IPS-18c (cell line): ENCODE measurements at regions not wholly inside any gene's neighbourhood (a gene's known extent, or its start where the extent isn't known, plus 50 kb on each side); places are given as distances from the start of the nearest gene placed in this dataset.

Source experiments
- H3K4me3 ChIP-seq: 2 replicates; pipeline ENCODE4 v1.7.0; 2013; ENCODE audit warnings: low read depth, mild to moderate bottlenecking, low read length, moderate library complexity; ENCODE audit not compliant: insufficient read depth
- H3K9me3 ChIP-seq: one replicate; pipeline ENCODE4 v1.6.1; 2013; ENCODE audit warnings: mild to moderate bottlenecking, low read length, moderate library complexity; ENCODE audit not compliant: control insufficient read depth, insufficient read depth

DNA sequence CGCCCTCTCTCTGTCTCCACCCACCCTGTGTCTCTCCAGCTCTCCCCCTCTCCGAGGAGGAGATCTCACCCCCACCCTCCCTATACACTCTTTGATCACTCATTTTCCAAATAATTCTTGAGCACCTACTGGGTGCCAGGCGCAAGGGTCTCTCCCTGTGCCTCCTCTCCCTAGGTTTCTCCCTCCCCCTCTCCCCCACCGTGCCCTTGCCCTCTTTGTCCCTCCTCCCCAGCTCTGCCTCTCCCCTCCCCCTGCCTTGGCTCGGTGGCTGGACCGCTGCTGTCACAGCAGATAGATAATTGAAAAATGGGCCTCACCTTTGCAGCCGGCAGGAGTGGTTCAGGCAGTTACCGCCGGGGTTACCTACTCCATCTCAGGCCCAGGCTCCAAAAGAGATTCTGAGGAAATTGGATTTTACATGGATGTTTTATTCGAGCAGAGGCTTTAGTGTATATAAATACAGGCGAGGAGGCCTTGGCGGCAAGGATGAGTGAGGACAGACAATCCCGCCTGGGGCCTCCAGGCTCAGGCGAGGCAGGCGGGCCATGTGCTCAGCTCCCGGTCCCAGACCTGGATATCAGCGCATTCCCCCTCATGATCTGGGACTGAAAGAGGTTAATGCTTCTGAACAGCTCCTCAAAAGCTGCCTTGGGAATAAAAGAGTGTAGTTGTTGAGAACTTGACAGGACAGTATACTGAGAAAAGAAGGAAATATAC is 60.8 kb upstream of the BTRC start:
- H3K9me3 ChIP-seq: no peaks in the 10 kb centered on the region
- H3K4me3 ChIP-seq: peak overlapping the region; percentile 45

GRCh38 chr10:101294109-101294508 is 59.9 kb upstream of the BTRC start:
- H3K9me3 ChIP-seq: no peaks in the 10 kb centered on the region
- no peak overlapping the region for H3K4me3 ChIP-seq

DNA sequence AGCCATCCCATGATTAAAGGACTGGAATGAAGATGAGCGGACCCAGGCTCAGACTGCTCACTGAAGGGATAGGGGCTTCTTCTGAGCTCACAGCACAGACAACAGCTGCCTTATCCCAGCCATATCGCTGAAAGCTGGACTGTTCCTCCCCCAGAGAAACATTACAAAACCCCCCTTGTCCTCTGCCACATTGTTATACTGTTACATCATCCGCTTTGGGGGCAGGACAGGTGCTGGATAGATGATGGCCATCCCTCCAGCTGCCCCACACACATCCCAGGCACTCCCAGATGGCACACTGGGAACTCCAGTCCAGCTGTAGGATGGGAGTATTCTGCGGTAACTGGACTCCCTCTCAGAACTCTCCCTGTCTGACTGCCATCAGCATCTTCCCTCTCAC is 58.7 kb upstream of the BTRC start:
- no peak overlapping the region for H3K4me3 ChIP-seq
- no peaks in the 10 kb centered on the region for H3K9me3 ChIP-seq

DNA sequence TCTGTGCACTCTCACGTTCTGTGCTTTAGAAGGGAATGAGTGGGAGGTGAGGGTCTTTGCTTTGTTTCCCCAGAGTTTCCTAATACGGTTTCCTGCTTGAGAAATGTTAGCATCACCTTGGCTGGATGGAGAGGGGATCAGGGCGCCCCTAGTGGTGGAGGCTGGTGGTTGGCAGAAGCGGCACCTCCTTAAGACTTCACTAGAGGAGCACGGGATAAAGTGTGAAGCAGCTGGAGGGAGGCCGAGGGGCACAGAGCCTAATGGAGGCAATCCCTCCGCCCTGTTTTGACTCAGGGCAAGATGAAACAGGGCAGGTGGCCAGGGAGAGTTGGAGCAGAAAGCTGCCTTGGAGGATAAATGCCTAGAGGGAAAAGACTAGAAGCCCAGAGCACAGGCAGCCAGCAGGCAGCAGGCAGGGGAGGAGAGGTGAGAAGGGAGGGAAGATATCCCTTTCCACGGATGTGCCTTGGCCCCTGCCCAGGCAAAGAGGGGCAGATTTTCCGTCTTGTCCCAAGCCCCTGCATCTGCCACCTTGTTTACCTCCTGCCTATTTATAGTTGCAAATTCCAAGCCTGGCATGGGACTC is 56.0 kb upstream of the BTRC start:
- no peaks in the 10 kb centered on the region for H3K9me3 ChIP-seq

DNA sequence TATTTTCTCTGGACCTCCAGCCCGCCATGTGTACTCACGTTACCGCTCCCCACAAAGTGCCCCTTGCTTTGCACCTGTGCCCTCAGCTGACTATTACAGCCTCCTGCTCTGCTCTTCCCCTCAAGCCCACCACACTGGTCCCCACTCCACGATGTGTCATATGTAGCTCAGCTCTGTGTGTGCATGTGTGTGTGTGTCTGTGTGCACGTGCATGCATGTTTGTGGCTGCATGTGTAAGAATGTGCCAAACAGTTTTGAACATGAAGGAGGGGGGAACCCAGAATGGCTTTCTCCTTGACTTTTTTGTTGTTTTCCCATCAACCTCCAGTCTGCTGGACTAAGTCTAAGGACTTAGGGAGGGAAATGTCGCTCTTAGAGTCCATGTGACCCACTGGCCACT is 54.8 kb upstream of the BTRC start:
- Histone ChIP-seq H3K9me3 (no peaks in the 10 kb centered on the region), H3K4me3 (no peak overlapping the region)

More for the DNA sequence above, 56.0 kb upstream of the BTRC start:
- H3K4me3 ChIP-seq: no peak overlapping the region

DNA sequence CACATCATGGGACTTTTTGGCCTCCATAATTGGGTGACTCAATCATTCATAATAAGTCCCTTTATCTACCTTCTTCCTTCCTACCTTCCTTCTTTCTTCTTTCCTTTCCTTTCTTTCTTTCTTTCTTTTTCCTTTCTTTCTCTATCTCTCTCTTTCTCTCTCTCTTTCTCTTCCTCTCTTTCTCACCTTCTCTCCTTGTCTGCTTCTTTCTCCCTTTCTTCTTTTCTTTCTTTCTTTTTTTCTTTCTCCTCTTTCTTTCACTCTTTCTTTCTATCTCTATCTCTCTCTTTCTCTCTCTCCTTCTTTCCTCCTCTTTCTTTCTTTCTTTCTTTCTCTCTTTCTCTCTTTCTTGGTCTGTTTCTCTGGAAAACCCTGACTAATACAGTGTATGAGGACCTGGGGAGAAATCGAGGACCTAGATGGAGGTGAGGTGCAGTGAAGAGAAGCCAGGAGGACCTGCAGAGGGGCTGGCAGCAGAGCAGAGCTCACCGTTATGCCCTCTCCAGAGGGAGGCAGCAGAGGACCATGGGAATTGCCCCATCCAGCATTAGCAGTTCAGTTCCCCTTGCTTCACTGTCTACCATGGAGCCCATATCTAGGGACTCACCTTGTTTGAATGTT is 52.7 kb upstream of the BTRC start:
- Histone ChIP-seq H3K9me3 (no peaks in the 10 kb centered on the region), H3K4me3 (no peak overlapping the region)

DNA sequence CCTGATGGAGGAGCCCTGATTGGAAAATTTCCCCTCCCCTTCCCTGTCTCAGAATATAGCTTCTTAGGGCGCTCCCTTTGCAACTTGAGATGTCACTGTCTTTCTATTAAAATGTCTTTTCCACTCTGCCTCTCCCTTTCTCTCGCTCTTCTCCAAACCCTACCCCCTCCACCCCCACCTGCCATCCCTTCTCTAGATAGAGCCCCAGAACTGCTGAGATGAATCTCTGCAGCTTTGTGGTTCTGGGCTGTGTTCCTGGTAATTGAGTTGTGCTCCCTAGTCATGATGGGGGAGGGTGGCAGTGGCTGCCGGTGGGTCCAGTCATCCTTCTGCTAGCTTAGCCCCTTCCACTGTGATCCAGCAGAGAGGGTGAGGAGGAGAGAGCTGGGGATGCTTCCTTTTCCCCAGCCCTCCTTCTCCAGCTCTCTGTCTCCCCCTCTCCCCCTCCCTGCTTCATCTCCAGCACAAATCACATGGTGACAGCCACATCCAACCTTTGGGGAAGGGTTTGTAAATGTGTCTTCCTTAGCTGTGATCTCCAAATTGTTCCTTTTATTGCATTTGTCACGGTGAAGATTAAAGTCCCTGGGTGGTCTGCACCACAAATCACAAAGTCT is 50.8 kb upstream of the BTRC start:
- H3K4me3 ChIP-seq: no peak overlapping the region
- no peaks in the 10 kb centered on the region for H3K9me3 ChIP-seq
